WTC11 (cell line): ENCODE measurements at regions not wholly inside any gene's neighbourhood (a gene's known extent, or its start where the extent isn't known, plus 50 kb on each side); places are given as distances from the start of the nearest gene placed in this dataset.

ENCODE experiments used
- ATAC-seq: fragments of 200-7000 bp; cut with Tn5 transposase; 2 replicates; pipeline ENCODE4 v1.10.0; 2021; ENCODE audit warnings: mild to moderate bottlenecking, moderate library complexity
- CTCF ChIA-PET: fragments of 300-600 bp; sonication (Branson Sonifier 250); formaldehyde crosslinking; loops from one replicate; lab custom pipeline; 2021; ENCODE audit warnings: antibody characterized with exemption; lab: Charles Lee
- POLR2A ChIA-PET: fragments of 350-600 bp; sonication (Branson Sonifier 250); formaldehyde crosslinking; loops from one replicate; lab custom pipeline; 2021; ENCODE audit warnings: antibody characterized with exemption; lab: Charles Lee
- DNase-seq: peaks from one replicate; pipeline ENCODE4 v3.0.0; 2021; ENCODE audit warnings: low spot score
- H3K27ac Mint-ChIP-seq: 2 replicates; pipeline ENCODE4 v1.8.0; 2021; ENCODE audit warnings: mixed read lengths
- H3K27me3 Mint-ChIP-seq: 2 replicates; pipeline ENCODE4 v1.8.0; 2021; ENCODE audit warnings: low read depth, mild to moderate bottlenecking, moderate library complexity, mixed read lengths
- H3K36me3 Mint-ChIP-seq: 2 replicates; pipeline ENCODE4 v1.8.0; 2021; ENCODE audit warnings: mixed read lengths
- H3K4me1 Mint-ChIP-seq: 2 replicates; pipeline ENCODE4 v1.8.0; 2022; ENCODE audit warnings: mixed read lengths
- H3K4me3 Mint-ChIP-seq: 2 replicates; pipeline ENCODE4 v1.8.0; 2021; ENCODE audit warnings: mild to moderate bottlenecking, moderate library complexity, mixed read lengths
- H3K9me3 Mint-ChIP-seq: 2 replicates; pipeline ENCODE4 v1.8.0; 2021; ENCODE audit warnings: mixed read lengths
- ATF1 ChIP-seq: sonication (generic); formaldehyde crosslinking; IDR thresholded peaks from 2 replicates; pipeline ENCODE4 v1.8.1; 2023; ENCODE audit warnings: mild to moderate bottlenecking, moderate library complexity, missing genetic modification reagents
- E2F5 ChIP-seq: sonication (generic); formaldehyde crosslinking; IDR thresholded peaks from 2 replicates; pipeline ENCODE4 v1.8.1; 2022; ENCODE audit warnings: mild to moderate bottlenecking, moderate library complexity, missing genetic modification reagents
- FOXJ3 ChIP-seq: sonication (generic); formaldehyde crosslinking; IDR thresholded peaks from 2 replicates; pipeline ENCODE4 v1.9.0; 2021; ENCODE audit warnings: missing genetic modification reagents, mild to moderate bottlenecking, borderline replicate concordance
- FOXK1 ChIP-seq: sonication (generic); formaldehyde crosslinking; IDR thresholded peaks from 2 replicates; pipeline ENCODE4 v1.8.0; 2022; ENCODE audit warnings: mild to moderate bottlenecking, moderate library complexity, missing genetic modification reagents
- FOXP1 ChIP-seq: sonication (generic); formaldehyde crosslinking; IDR thresholded peaks from 2 replicates; pipeline ENCODE4 v1.8.0; 2022; ENCODE audit warnings: missing genetic modification reagents, mild to moderate bottlenecking, moderate library complexity, borderline replicate concordance
- GRHL2 ChIP-seq: fragments of 250-450 bp; sonication (Bioruptor Pico); IDR thresholded peaks from 2 replicates; pipeline ENCODE4 v1.8.0; 2022; ENCODE audit warnings: mild to moderate bottlenecking, moderate library complexity; ENCODE audit not compliant: insufficient replicate concordance, severe bottlenecking
- GTF2I ChIP-seq: fragments of 250-450 bp; sonication (Bioruptor Pico); conservative IDR thresholded peaks from 2 replicates; pipeline ENCODE4 v1.4.0; 2021; ENCODE audit warnings: mild to moderate bottlenecking
- JAZF1 ChIP-seq: fragments of 250-450 bp; sonication (Bioruptor Pico); IDR thresholded peaks from 2 replicates; pipeline ENCODE4 v1.9.0; 2021; ENCODE audit warnings: moderate library complexity, mild to moderate bottlenecking, inconsistent platforms
- JUN ChIP-seq: sonication (generic); formaldehyde crosslinking; IDR thresholded peaks from 2 replicates; pipeline ENCODE4 v1.8.0; 2023; ENCODE audit warnings: mild to moderate bottlenecking, missing genetic modification reagents
- KAT7 ChIP-seq: sonication (generic); formaldehyde crosslinking; IDR thresholded peaks from 2 replicates; pipeline ENCODE4 v1.8.1; 2023; ENCODE audit warnings: missing genetic modification reagents, mild to moderate bottlenecking, borderline replicate concordance
- NFATC4 ChIP-seq: fragments of 250-450 bp; sonication (Bioruptor Pico); IDR thresholded peaks from 2 replicates; pipeline ENCODE4 v1.9.0; 2021; ENCODE audit warnings: mild to moderate bottlenecking
- NR1H2 ChIP-seq: sonication (generic); formaldehyde crosslinking; IDR thresholded peaks from 2 replicates; pipeline ENCODE4 v1.9.0; 2021; ENCODE audit warnings: mild to moderate bottlenecking, moderate library complexity, missing genetic modification reagents
- SMAD3 ChIP-seq: sonication (generic); formaldehyde crosslinking; IDR thresholded peaks from 2 replicates; pipeline ENCODE4 v1.8.0; 2022; ENCODE audit warnings: missing genetic modification reagents, mild to moderate bottlenecking, borderline replicate concordance
- TEAD4 ChIP-seq: sonication (generic); formaldehyde crosslinking; IDR thresholded peaks from 2 replicates; pipeline ENCODE4 v1.8.0; 2022; ENCODE audit warnings: mild to moderate bottlenecking, missing genetic modification reagents
- ZNF121 ChIP-seq: sonication (generic); formaldehyde crosslinking; IDR thresholded peaks from 2 replicates; pipeline ENCODE4 v1.8.0; 2023; ENCODE audit warnings: missing genetic modification reagents
- ZNF219 ChIP-seq: sonication (generic); formaldehyde crosslinking; IDR thresholded peaks from 2 replicates; pipeline ENCODE4 v1.8.0; 2023; ENCODE audit warnings: missing genetic modification reagents, mild to moderate bottlenecking, borderline replicate concordance
- ZNF232 ChIP-seq: sonication (generic); formaldehyde crosslinking; IDR thresholded peaks from 2 replicates; pipeline ENCODE4 v1.8.0; 2022; ENCODE audit warnings: mild to moderate bottlenecking, missing genetic modification reagents
- ZNF263 ChIP-seq: sonication (generic); formaldehyde crosslinking; IDR thresholded peaks from 2 replicates; pipeline ENCODE4 v1.8.1; 2022; ENCODE audit warnings: low read depth, mild to moderate bottlenecking, moderate library complexity, missing genetic modification reagents
- ZNF532 ChIP-seq: fragments of 250-450 bp; sonication (Bioruptor Pico); IDR thresholded peaks from 2 replicates; pipeline ENCODE4 v1.9.0; 2021; ENCODE audit warnings: mild to moderate bottlenecking, borderline replicate concordance
- TF ChIP-seq, protein P1 (sequence below): sonication (generic); formaldehyde crosslinking; IDR thresholded peaks from 2 replicates; pipeline ENCODE4 v1.8.0; 2022; ENCODE audit warnings: mild to moderate bottlenecking, missing genetic modification reagents
- TF ChIP-seq, protein P2 (sequence below): sonication (generic); formaldehyde crosslinking; IDR thresholded peaks from 2 replicates; pipeline ENCODE4 v1.8.1; 2023; ENCODE audit warnings: mild to moderate bottlenecking, missing genetic modification reagents, moderate library complexity
- TF ChIP-seq, protein P3 (sequence below): sonication (generic); formaldehyde crosslinking; conservative IDR thresholded peaks from 2 replicates; pipeline ENCODE4 v1.8.1; 2023; ENCODE audit warnings: mild to moderate bottlenecking, low read depth, missing genetic modification reagents, moderate library complexity
- TF ChIP-seq, protein P4 (sequence below): sonication (generic); formaldehyde crosslinking; IDR thresholded peaks from 2 replicates; pipeline ENCODE4 v1.8.0; 2022; ENCODE audit warnings: mild to moderate bottlenecking, missing genetic modification reagents
- TF ChIP-seq, protein P5 (sequence below): sonication (generic); formaldehyde crosslinking; IDR thresholded peaks from 2 replicates; pipeline ENCODE4 v1.8.1; 2023; ENCODE audit warnings: mild to moderate bottlenecking, missing genetic modification reagents

- Mint-ChIP-seq H3K27ac (no peak overlapping the region), H3K36me3 (peaks cover 8% of the 10 kb centered on the region), H3K4me3 (no peak overlapping the region), H3K9me3 (peaks cover 33% of the 10 kb centered on the region), H3K27me3 (no peaks in the 10 kb centered on the region), H3K4me1 (peaks cover 16% of the 10 kb centered on the region)
- ChIA-PET CTCF (no interaction called here), POLR2A (no interaction called here)
- TF ChIP-seq JAZF1 (CRISPR knock-in tag) (no peak), FOXJ3 (CRISPR knock-in tag) (no peak), ATF1 (CRISPR knock-in tag) (no peak), FOXP1 (CRISPR knock-in tag) (no peak), NFATC4 (CRISPR knock-in tag) (no peak), SMAD3 (CRISPR knock-in tag) (no peak), ZNF219 (CRISPR knock-in tag) (no peak), JUN (no peak), ZNF121 (no peak), ZNF232 (CRISPR knock-in tag) (no peak), FOXK1 (CRISPR knock-in tag) (no peak), TEAD4 (no peak)
- TF ChIP-seq, protein P1, sequence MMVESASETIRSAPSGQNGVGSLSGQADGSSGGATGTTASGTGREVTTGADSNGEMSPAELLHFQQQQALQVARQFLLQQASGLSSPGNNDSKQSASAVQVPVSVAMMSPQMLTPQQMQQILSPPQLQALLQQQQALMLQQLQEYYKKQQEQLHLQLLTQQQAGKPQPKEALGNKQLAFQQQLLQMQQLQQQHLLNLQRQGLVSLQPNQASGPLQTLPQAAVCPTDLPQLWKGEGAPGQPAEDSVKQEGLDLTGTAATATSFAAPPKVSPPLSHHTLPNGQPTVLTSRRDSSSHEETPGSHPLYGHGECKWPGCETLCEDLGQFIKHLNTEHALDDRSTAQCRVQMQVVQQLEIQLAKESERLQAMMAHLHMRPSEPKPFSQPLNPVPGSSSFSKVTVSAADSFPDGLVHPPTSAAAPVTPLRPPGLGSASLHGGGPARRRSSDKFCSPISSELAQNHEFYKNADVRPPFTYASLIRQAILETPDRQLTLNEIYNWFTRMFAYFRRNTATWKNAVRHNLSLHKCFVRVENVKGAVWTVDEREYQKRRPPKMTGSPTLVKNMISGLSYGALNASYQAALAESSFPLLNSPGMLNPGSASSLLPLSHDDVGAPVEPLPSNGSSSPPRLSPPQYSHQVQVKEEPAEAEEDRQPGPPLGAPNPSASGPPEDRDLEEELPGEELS (CRISPR knock-in tag), result no peak
- TF ChIP-seq, protein P2, sequence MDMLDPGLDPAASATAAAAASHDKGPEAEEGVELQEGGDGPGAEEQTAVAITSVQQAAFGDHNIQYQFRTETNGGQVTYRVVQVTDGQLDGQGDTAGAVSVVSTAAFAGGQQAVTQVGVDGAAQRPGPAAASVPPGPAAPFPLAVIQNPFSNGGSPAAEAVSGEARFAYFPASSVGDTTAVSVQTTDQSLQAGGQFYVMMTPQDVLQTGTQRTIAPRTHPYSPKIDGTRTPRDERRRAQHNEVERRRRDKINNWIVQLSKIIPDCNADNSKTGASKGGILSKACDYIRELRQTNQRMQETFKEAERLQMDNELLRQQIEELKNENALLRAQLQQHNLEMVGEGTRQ (CRISPR knock-in tag), result no peak
- ATAC-seq (no peak), DNase-seq (no peak)
These were observed 323.5 kb upstream of the POM121L12 start for GRCh38 chr7:52711951-52712350.

- no peak for DNase-seq
- TF ChIP-seq ZNF263 (CRISPR knock-in tag) (no peak), NR1H2 (CRISPR knock-in tag) (no peak), E2F5 (CRISPR knock-in tag) (no peak), ZNF532 (CRISPR knock-in tag) (no peak), KAT7 (CRISPR knock-in tag) (no peak), NFATC4 (CRISPR knock-in tag) (no peak), GTF2I (no peak), GRHL2 (CRISPR knock-in tag) (no peak)
- TF ChIP-seq, protein P3, sequence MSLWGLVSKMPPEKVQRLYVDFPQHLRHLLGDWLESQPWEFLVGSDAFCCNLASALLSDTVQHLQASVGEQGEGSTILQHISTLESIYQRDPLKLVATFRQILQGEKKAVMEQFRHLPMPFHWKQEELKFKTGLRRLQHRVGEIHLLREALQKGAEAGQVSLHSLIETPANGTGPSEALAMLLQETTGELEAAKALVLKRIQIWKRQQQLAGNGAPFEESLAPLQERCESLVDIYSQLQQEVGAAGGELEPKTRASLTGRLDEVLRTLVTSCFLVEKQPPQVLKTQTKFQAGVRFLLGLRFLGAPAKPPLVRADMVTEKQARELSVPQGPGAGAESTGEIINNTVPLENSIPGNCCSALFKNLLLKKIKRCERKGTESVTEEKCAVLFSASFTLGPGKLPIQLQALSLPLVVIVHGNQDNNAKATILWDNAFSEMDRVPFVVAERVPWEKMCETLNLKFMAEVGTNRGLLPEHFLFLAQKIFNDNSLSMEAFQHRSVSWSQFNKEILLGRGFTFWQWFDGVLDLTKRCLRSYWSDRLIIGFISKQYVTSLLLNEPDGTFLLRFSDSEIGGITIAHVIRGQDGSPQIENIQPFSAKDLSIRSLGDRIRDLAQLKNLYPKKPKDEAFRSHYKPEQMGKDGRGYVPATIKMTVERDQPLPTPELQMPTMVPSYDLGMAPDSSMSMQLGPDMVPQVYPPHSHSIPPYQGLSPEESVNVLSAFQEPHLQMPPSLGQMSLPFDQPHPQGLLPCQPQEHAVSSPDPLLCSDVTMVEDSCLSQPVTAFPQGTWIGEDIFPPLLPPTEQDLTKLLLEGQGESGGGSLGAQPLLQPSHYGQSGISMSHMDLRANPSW (CRISPR knock-in tag), result no peak
- TF ChIP-seq, protein P4, sequence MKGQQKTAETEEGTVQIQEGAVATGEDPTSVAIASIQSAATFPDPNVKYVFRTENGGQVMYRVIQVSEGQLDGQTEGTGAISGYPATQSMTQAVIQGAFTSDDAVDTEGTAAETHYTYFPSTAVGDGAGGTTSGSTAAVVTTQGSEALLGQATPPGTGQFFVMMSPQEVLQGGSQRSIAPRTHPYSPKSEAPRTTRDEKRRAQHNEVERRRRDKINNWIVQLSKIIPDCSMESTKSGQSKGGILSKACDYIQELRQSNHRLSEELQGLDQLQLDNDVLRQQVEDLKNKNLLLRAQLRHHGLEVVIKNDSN (CRISPR knock-in tag), result no peak
- TF ChIP-seq, protein P5, sequence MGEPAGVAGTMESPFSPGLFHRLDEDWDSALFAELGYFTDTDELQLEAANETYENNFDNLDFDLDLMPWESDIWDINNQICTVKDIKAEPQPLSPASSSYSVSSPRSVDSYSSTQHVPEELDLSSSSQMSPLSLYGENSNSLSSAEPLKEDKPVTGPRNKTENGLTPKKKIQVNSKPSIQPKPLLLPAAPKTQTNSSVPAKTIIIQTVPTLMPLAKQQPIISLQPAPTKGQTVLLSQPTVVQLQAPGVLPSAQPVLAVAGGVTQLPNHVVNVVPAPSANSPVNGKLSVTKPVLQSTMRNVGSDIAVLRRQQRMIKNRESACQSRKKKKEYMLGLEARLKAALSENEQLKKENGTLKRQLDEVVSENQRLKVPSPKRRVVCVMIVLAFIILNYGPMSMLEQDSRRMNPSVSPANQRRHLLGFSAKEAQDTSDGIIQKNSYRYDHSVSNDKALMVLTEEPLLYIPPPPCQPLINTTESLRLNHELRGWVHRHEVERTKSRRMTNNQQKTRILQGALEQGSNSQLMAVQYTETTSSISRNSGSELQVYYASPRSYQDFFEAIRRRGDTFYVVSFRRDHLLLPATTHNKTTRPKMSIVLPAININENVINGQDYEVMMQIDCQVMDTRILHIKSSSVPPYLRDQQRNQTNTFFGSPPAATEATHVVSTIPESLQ (CRISPR knock-in tag), result no peak
These were observed 326.6 kb upstream of the POM121L12 start for GRCh38 chr7:52708846-52709245.

More at GRCh38 chr7:52708846-52709245, 326.6 kb upstream of the POM121L12 start:
- ChIA-PET CTCF (no interaction called here), POLR2A (no interaction called here)
- Mint-ChIP-seq H3K27me3 (no peaks in the 10 kb centered on the region), H3K9me3 (peaks cover 30% of the 10 kb centered on the region), H3K4me1 (peaks cover 7% of the 10 kb centered on the region), H3K36me3 (peaks cover 5% of the 10 kb centered on the region), H3K4me3 (no peak overlapping the region), H3K27ac (no peak overlapping the region)
- ATAC-seq, result no peak
